ENCODE measurements at regions not wholly inside any gene's neighbourhood (a gene's known extent, or its start where the extent isn't known, plus 50 kb on each side); places are given as distances from the start of the nearest gene placed in this dataset.
"Not testable (repeated sequence)": the region's sequence is repeated elsewhere in the genome, so short reads cannot be mapped to it uniquely, and the experiment has no call there.

GRCh38 chr15:88965097-88965496 lies 51.9 kb upstream of the MFGE8 start:
- DNase-seq (ENCODE audit: low read depth, low spot score); H3K4me3 ChIP-seq (ENCODE audit: low read depth, low read length); in situ Hi-C loops (cut with HindIII; ENCODE audit: low sequenced_read_pairs): not testable (repeated sequence)

DNA sequence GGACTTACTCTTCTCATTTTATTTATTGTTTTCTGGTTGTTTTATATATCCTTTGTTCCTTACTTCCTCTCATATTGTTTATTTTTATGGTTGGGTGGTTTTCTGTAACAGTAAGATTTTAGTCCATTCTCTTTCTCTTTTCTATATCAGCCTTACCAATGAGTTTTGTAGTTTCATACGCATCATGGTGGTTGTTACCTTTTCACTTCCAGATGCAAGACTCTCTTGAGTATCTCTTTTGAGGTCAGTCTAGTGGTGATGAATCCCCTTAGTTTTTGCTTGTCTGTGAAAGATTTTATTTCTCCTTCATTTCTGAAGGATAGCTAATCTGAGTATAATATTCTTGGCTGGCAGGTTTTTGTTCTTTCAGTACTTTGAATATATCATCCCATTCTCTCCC lies 57.1 kb upstream of the MFGE8 start:
- TF ChIP-seq, protein P1, sequence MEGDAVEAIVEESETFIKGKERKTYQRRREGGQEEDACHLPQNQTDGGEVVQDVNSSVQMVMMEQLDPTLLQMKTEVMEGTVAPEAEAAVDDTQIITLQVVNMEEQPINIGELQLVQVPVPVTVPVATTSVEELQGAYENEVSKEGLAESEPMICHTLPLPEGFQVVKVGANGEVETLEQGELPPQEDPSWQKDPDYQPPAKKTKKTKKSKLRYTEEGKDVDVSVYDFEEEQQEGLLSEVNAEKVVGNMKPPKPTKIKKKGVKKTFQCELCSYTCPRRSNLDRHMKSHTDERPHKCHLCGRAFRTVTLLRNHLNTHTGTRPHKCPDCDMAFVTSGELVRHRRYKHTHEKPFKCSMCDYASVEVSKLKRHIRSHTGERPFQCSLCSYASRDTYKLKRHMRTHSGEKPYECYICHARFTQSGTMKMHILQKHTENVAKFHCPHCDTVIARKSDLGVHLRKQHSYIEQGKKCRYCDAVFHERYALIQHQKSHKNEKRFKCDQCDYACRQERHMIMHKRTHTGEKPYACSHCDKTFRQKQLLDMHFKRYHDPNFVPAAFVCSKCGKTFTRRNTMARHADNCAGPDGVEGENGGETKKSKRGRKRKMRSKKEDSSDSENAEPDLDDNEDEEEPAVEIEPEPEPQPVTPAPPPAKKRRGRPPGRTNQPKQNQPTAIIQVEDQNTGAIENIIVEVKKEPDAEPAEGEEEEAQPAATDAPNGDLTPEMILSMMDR (IDR thresholded peaks at IDR 0.05; ENCODE audit: low read depth, low read length) = no peak
- DNase-seq (ENCODE audit: low read depth, low spot score) = no peak
- in situ Hi-C loops (cut with HindIII; ENCODE audit: low sequenced_read_pairs) = no loop called here
- no peak overlapping the region for H3K4me3 ChIP-seq (ENCODE audit: low read depth, low read length)

GRCh38 chr15:88974392-88974791 lies 61.2 kb upstream of the MFGE8 start:
- DNase-seq (ENCODE audit: low read depth, low spot score) = no peak
- TF ChIP-seq, protein P1 (IDR thresholded peaks at IDR 0.05; ENCODE audit: low read depth, low read length) = no peak
- in situ Hi-C loops (cut with HindIII; ENCODE audit: low sequenced_read_pairs) = no loop called here
- no peak overlapping the region for H3K4me3 ChIP-seq (ENCODE audit: low read depth, low read length)

GRCh38 chr15:88975891-88976290 lies 62.7 kb upstream of the MFGE8 start:
- H3K4me3 ChIP-seq (ENCODE audit: low read depth, low read length) = no peak overlapping the region
- no peak for DNase-seq (ENCODE audit: low read depth, low spot score)
- in situ Hi-C loops (cut with HindIII; ENCODE audit: low sequenced_read_pairs) = no loop called here
- TF ChIP-seq, protein P1 (IDR thresholded peaks at IDR 0.05; ENCODE audit: low read depth, low read length) = no peak

- no peak for DNase-seq (ENCODE audit: low read depth, low spot score)
- in situ Hi-C loops (cut with HindIII; ENCODE audit: low sequenced_read_pairs) = no loop called here
- no peak overlapping the region for H3K4me3 ChIP-seq (ENCODE audit: low read depth, low read length)
- TF ChIP-seq, protein P1 (IDR thresholded peaks at IDR 0.05; ENCODE audit: low read depth, low read length) = no peak
Measured at GRCh38 chr15:88976656-88977055, 63.5 kb upstream of the MFGE8 start.

DNA sequence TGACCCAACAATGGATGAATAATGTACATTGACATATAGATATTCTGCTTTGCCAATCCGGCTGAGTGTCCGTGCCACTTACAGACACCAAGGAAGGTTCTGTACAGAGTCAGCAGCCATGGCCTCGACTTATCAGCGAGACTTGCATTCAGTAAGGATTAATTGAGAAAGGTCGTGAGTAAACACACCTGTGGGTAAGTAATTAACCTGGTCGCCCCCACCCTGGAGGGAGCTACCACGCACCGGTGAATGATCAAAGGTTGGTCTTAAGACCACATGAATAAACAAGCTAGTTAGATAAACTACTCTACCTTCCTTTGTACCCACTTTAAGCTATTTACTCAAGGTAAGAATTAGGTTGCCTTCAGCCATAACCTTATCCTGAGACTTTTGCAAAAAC lies 66.5 kb upstream of the MFGE8 start:
- TF ChIP-seq, protein P1 (IDR thresholded peaks at IDR 0.05; ENCODE audit: low read depth, low read length) = no peak
- DNase-seq (ENCODE audit: low read depth, low spot score) = no peak
- no peak overlapping the region for H3K4me3 ChIP-seq (ENCODE audit: low read depth, low read length)
- in situ Hi-C loops (cut with HindIII; ENCODE audit: low sequenced_read_pairs) = no loop called here

DNA sequence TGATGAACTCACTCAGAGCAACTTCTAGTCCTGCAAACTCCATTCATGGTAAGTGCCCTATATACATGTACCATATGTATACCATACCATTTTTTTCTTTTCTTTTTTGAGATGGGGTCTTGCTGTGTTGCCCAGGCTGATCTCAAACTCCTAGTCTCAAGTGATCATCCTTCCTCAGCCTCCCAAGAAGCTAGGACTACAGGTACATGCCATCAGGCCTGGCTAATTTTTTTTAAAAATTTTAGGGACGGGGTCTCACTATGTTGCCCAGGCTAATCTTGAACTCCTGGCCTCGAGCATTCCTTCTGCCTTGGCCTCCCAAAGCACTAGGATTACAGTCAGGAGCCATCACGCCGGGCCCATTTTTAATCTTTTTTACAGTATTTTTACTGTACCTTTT lies 67.3 kb upstream of the MFGE8 start:
- DNase-seq (ENCODE audit: low read depth, low spot score) = no peak
- in situ Hi-C loops (cut with HindIII; ENCODE audit: low sequenced_read_pairs) = no loop called here
- TF ChIP-seq, protein P1 (IDR thresholded peaks at IDR 0.05; ENCODE audit: low read depth, low read length) = no peak
- H3K4me3 ChIP-seq (ENCODE audit: low read depth, low read length) = no peak overlapping the region

Data from astrocyte of the spinal cord (primary cell).